ENCODE measurements at regions not wholly inside any gene's neighbourhood (a gene's known extent, or its start where the extent isn't known, plus 50 kb on each side); places are given as distances from the start of the nearest gene placed in this dataset.

DNA sequence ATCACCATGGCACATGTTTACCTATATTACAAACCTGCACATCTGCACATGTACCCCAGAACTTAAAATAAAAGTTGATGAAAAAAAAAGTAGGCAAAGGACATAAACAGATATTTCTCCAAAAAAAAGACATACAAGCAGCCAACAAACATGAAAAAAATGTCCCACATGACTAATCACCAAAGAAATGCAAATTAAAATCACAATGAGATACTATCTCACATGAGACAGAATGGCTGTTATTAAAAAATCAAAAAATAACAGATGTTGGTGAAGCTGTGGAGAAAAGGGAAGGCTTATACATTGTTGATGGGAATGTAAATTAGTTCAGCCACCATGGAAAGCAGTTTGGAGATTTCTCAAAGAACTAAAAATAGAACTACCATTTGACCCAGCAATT, 68.0 kb upstream of the FAR2 start:
- H3K23ac ChIP-seq (ENCODE audit: insufficient read length, low read depth, low read length) = no peak overlapping the region
- H2BK15ac ChIP-seq (ENCODE audit: low read depth, low read length) = no peak overlapping the region
- Mint-ChIP-seq H3K4me3 (no peak overlapping the region), H3K9me3 (no peaks in the 10 kb centered on the region), H3K27ac (no peak overlapping the region), H3K27me3 (ENCODE audit: low read depth) (no peaks in the 10 kb centered on the region), H3K4me1 (no peaks in the 10 kb centered on the region; a peak in 1 of 4 replicates), H3K36me3 (ENCODE audit: insufficient read depth in 1 of 3, low read depth in 3 of 3) (no peaks in the 10 kb centered on the region)
- H3T11ph ChIP-seq (ENCODE audit: low read length) = no peak overlapping the region
- H2AFZ ChIP-seq (ENCODE audit: low read length) = no peak overlapping the region
- H3K4me1 ChIP-seq (ENCODE audit: insufficient read depth, low read length) = no peaks in the 10 kb centered on the region
- H2BK120ac ChIP-seq (ENCODE audit: low read depth, low read length, poor library complexity, severe bottlenecking) = no peak overlapping the region
- H4K5ac ChIP-seq (ENCODE audit: insufficient read length, low read depth, low read length) = no peak overlapping the region
- H3K79me1 ChIP-seq (ENCODE audit: insufficient read depth, low read depth, low read length, poor library complexity, severe bottlenecking) = no peaks in the 10 kb centered on the region
- no peak overlapping the region for H3K4ac ChIP-seq (ENCODE audit: low read depth, low read length)
- no peaks in the 10 kb centered on the region for H3K27me3 ChIP-seq (ENCODE audit: insufficient read depth, low read length)
- H4K20me1 ChIP-seq (ENCODE audit: control insufficient read depth, insufficient read depth, insufficient read length) = no peaks in the 10 kb centered on the region
- no peak overlapping the region for H3K18ac ChIP-seq (ENCODE audit: insufficient read length, low read depth, low read length)
- no peak overlapping the region for H2BK20ac ChIP-seq (ENCODE audit: low read depth, low read length, poor library complexity, severe bottlenecking)
- no peak overlapping the region for H2BK12ac ChIP-seq (ENCODE audit: insufficient read length, low read depth, low read length)
- TF ChIP-seq, protein P1, sequence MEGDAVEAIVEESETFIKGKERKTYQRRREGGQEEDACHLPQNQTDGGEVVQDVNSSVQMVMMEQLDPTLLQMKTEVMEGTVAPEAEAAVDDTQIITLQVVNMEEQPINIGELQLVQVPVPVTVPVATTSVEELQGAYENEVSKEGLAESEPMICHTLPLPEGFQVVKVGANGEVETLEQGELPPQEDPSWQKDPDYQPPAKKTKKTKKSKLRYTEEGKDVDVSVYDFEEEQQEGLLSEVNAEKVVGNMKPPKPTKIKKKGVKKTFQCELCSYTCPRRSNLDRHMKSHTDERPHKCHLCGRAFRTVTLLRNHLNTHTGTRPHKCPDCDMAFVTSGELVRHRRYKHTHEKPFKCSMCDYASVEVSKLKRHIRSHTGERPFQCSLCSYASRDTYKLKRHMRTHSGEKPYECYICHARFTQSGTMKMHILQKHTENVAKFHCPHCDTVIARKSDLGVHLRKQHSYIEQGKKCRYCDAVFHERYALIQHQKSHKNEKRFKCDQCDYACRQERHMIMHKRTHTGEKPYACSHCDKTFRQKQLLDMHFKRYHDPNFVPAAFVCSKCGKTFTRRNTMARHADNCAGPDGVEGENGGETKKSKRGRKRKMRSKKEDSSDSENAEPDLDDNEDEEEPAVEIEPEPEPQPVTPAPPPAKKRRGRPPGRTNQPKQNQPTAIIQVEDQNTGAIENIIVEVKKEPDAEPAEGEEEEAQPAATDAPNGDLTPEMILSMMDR (conservative IDR thresholded peaks at IDR 0.05) = no peak
- H3K9ac ChIP-seq (ENCODE audit: extremely low read depth, insufficient read length, low read length) = no peak overlapping the region
- no peak for DNase-seq
- no peak overlapping the region for H2BK5ac ChIP-seq (ENCODE audit: insufficient read length, low read length)
- H3K79me2 ChIP-seq (ENCODE audit: insufficient read depth, low read length) = no peaks in the 10 kb centered on the region
- H3K4me2 ChIP-seq (ENCODE audit: insufficient read depth, insufficient read length, low read length) = no peak overlapping the region
- H2AK5ac ChIP-seq (ENCODE audit: insufficient read length, low read length) = no peak overlapping the region
- H4K91ac ChIP-seq (ENCODE audit: insufficient read length, low read depth, low read length) = no peak overlapping the region
- H3K27ac ChIP-seq (ENCODE audit: insufficient read length, low read depth, low read length) = no peak overlapping the region
- H4K8ac ChIP-seq (replicated peaks; ENCODE audit: insufficient read length, low read depth, low read length) = no peak overlapping the region
- H3K56ac ChIP-seq (ENCODE audit: insufficient read length, low read depth, low read length) = no peak overlapping the region
- no peaks in the 10 kb centered on the region for H3K9me3 ChIP-seq (ENCODE audit: control insufficient read depth, low read depth, low read length)
- no peak overlapping the region for H3K14ac ChIP-seq (ENCODE audit: insufficient read depth, low read length)
- no peaks in the 10 kb centered on the region for H3K23me2 ChIP-seq (ENCODE audit: insufficient read length, low read depth, low read length, poor library complexity, severe bottlenecking)

All from H9 (cell line).